ENCODE measurements at regions not wholly inside any gene's neighbourhood (a gene's known extent, or its start where the extent isn't known, plus 50 kb on each side); places are given as distances from the start of the nearest gene placed in this dataset.

DNA sequence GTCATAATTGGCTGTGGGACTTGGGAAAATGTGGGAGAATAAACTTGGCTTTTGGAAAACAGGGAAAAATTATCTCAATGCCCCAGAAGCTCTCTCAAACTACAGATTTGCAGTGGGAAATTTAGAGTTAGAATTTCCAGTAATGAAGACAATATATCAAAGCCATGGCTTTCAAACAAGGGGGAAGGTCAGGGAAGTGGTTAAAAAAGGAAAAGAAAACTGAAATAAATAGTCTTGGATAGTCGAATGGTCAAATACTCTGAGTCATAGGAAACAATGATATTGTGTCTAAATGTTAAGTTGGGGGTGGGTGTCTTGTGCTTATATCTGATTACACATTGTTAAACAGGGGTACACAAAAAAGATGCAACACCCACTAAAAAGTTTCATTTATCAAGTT, 272.4 kb upstream of the COL8A1 start:
- TF ChIP-seq, protein P1, sequence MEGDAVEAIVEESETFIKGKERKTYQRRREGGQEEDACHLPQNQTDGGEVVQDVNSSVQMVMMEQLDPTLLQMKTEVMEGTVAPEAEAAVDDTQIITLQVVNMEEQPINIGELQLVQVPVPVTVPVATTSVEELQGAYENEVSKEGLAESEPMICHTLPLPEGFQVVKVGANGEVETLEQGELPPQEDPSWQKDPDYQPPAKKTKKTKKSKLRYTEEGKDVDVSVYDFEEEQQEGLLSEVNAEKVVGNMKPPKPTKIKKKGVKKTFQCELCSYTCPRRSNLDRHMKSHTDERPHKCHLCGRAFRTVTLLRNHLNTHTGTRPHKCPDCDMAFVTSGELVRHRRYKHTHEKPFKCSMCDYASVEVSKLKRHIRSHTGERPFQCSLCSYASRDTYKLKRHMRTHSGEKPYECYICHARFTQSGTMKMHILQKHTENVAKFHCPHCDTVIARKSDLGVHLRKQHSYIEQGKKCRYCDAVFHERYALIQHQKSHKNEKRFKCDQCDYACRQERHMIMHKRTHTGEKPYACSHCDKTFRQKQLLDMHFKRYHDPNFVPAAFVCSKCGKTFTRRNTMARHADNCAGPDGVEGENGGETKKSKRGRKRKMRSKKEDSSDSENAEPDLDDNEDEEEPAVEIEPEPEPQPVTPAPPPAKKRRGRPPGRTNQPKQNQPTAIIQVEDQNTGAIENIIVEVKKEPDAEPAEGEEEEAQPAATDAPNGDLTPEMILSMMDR (IDR thresholded peaks at IDR 0.05), result no peak
- TF ChIP-seq POLR2A (IDR thresholded peaks at IDR 0.05), result no peak
